Fibroblast of villous mesenchyme (primary cell): ENCODE measurements at regions not wholly inside any gene's neighbourhood (a gene's known extent, or its start where the extent isn't known, plus 50 kb on each side); places are given as distances from the start of the nearest gene placed in this dataset.

Source experiments
- DNase-seq: peaks from one replicate; pipeline ENCODE4 v3.0.0-alpha.2; 2010; ENCODE audit warnings: low read depth
- H3K4me3 ChIP-seq: 2 replicates; pipeline ENCODE4 v1.5.1; 2011; ENCODE audit warnings: low read depth, mild to moderate bottlenecking, low read length
- TF ChIP-seq, protein P1 (sequence below): IDR thresholded peaks from 2 replicates; pipeline ENCODE4 v1.5.1; 2012; ENCODE audit warnings: low read depth, mild to moderate bottlenecking, low read length; ENCODE audit not compliant: insufficient read depth

DNA sequence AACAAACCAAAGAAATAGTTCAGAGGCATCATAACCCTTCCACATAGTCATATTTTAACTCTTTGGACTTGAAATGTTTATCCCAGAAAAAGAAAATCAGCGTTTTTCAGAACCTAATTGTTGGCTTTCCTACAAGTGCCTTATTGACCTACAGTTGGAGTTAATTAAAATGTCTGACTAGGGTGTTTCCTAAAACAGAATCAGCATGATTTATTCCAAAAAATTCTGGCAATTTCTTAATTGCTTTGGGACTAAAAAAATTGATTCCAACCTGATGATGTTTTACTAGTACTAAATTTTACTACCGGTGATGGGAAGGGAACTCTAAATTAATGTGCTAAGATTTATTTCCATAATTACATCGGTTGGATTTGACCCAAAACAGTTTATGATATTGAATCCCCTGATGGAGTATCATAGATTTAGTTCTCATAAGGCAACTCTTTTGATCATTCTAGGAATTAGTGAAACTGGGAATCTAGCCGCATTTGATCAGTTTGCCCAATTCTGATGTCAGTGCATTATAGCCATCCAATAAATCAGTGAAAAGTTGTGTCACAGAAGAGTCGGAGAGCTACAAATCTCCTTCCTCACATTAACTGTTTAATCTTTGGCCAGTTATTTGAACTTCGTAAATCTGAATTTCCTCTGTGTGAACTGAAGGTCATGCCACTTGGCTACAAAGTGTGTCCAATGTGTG is 134.3 kb upstream of the DSEL start:
- DNase-seq: no peak
- no peak overlapping the region for H3K4me3 ChIP-seq
- TF ChIP-seq, protein P1, sequence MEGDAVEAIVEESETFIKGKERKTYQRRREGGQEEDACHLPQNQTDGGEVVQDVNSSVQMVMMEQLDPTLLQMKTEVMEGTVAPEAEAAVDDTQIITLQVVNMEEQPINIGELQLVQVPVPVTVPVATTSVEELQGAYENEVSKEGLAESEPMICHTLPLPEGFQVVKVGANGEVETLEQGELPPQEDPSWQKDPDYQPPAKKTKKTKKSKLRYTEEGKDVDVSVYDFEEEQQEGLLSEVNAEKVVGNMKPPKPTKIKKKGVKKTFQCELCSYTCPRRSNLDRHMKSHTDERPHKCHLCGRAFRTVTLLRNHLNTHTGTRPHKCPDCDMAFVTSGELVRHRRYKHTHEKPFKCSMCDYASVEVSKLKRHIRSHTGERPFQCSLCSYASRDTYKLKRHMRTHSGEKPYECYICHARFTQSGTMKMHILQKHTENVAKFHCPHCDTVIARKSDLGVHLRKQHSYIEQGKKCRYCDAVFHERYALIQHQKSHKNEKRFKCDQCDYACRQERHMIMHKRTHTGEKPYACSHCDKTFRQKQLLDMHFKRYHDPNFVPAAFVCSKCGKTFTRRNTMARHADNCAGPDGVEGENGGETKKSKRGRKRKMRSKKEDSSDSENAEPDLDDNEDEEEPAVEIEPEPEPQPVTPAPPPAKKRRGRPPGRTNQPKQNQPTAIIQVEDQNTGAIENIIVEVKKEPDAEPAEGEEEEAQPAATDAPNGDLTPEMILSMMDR: no peak

DNA sequence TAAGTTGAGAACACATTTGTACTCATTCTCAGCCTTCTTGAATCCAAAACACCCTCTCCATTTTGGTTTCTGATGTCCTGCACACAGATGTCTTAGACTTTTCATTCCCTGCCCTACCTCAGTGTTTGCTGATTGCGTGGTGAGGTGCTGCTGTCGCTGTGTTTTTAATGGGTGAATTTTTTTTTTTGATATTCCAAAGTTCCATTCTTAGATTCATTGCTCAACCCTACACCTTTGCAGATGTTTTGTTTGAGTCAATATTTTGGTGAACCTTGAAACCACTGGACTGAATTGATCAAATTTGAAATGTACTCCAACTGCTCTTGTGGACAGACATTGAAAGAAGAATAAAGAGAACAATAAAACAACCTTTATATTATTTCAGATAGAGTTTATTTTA is 130.4 kb upstream of the DSEL start:
- no peak overlapping the region for H3K4me3 ChIP-seq
- TF ChIP-seq, protein P1: no peak

DNA sequence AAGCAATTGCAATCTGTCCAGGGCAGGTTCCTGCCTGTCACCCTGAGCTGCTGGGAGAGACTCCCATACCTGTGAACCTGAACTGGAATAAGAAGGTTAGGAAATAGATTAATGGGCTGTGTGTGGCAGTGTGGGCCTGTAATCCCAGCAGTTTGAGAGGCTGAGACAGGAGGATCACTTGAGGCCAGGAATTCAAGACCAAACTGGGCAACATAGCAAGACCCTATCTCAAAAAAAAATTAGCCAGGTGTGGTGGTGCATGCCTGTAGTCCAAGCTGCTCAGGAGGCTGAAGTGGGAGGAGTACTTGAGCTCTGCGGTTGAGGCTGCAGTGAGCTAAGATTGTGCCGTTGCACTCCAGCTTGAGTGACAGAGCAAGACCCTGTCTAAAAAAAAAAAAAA is 127.7 kb upstream of the DSEL start:
- no peak for DNase-seq
- TF ChIP-seq, protein P1: no peak
- H3K4me3 ChIP-seq: no peak overlapping the region

More for the DNA sequence above, 130.4 kb upstream of the DSEL start:
- DNase-seq: no peak

DNA sequence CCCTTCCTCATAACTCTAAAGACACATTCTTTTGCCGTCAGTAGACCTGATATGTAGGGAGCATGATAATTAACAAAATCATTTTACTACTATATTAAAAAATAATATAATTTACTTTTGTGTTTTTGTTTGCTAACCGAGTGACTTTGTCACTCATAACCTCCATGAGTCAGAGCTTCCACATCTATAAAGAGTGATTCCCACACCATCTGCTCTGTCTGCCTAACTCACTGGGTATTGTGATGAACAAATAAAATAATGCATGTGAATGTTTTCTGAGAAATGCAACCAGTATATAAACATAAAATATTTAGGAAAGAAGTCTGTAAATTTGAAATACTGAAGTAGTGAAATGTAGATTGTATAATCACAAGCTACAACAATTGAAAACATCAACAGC is 123.4 kb upstream of the DSEL start:
- no peak overlapping the region for H3K4me3 ChIP-seq
- DNase-seq: no peak
- TF ChIP-seq, protein P1: no peak

DNA sequence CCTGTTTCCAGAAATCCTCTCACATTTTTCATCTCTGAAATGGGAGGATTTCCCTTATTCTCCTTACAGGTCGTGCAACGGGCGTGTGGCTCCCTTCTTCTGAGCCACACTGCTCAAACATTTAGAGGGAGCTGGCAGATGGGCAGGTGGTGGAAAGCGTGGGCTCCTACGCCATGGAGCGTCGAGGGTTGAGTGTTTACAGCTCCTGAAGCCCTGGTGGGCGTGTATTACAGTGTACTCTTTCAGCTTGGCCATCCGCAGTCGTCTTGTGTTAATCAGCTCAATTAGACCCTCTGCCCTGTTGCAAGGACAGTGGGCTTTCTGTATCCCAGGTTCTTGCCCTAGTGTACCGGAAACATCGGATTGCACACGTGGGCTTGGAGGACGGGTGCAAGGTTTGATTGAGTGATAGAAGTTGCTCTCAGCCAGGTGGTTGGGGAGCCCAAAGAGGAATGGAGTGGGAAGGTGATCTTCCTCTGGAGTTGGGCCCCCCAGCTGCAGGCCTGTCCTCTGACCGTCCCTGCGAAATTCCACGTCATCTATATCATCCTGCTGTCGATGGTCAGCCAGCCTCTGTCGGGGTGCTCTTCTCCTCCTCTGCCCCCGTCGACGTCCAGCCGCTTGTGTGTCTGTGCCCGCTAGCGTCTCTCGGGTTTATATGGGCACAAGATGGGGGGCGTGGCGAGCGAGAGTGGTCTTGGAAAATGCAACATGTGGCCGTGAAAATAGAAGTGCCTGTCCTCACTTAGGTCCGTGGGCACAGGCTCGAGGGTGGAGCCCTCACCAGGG is 120.3 kb upstream of the DSEL start:
- no peak for DNase-seq
- H3K4me3 ChIP-seq: no peak overlapping the region
- TF ChIP-seq, protein P1: no peak

DNA sequence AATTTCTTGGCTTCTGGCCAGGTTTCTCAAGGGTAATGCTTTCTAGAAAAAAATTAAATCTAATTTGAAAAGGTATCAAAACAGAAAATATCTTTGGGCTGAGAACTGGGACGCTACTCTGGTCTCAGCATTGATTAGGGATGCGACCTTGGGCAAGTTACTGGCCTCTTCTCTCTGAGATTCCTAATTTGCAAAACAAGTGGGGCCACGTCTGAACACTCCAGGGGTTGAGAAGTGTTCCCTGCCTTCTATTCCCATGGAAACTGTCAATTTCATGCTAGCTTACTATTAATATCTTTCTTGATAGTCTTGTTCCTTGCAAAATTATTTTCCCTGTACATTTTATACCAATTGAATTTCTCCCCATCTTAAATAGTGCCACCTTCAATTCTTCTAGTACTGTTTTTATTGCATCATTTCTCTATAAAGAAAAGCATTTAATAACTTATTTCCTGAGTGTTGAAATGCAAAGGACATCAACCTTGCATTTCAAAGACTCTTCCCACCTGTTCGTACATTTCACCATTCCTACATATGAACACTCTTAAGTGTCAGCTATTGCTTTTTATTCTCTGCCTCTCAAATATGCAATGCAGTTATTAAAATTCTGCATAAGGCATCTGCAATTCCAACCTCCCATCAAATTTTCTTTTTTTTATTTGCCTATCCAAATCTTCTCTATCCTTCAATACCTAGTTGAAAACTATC is 118.3 kb upstream of the DSEL start:
- no peak for DNase-seq
- no peak overlapping the region for H3K4me3 ChIP-seq
- TF ChIP-seq, protein P1: no peak
